ENCODE measurements at regions not wholly inside any gene's neighbourhood (a gene's known extent, or its start where the extent isn't known, plus 50 kb on each side); places are given as distances from the start of the nearest gene placed in this dataset.

GRCh38 chr2:5991305-5991968 is 299.3 kb downstream of the SOX11 start:
- no peak for DNase-seq

DNA sequence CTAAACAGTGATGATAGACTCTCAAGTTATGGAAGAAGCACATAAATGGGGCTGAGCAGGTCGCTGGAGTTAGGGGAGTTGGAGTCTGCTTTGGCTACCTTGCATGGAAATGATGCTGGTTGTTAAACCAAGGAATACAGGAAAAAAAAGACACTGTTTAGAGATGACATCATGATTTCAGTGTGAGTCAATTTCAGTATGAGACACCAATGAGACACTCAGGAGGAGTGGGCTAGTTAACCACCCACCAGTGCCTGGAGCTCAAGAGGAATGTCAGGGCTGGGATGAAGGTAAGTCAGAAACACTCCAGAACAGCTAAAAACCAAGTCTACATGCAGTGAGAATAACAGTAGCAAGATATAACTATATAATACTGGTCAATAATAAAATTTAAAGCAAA is 303.6 kb downstream of the SOX11 start:
- no peak for DNase-seq

GRCh38 chr2:6008186-6008585 is 316.0 kb downstream of the SOX11 start:
- no peak for DNase-seq

DNA sequence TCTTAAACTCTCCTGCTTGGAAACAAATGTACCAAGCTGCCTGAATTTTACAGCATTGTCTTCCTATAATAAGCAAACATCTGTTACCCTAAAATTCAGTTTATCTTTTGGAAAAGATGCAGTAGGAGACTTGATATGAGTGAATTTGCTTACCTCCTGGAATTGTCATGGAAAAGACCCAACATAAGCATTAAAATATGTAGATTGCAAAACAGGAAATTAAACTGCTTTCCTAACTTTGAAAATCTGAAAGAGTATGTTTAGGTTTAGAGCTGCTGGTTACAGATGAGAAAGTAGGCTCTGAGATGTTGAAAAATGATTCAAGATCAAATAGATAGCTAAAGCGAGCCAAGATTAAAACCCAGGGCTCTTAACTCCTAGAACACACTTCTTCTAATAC is 316.5 kb downstream of the SOX11 start:
- DNase-seq, result no peak

DNA sequence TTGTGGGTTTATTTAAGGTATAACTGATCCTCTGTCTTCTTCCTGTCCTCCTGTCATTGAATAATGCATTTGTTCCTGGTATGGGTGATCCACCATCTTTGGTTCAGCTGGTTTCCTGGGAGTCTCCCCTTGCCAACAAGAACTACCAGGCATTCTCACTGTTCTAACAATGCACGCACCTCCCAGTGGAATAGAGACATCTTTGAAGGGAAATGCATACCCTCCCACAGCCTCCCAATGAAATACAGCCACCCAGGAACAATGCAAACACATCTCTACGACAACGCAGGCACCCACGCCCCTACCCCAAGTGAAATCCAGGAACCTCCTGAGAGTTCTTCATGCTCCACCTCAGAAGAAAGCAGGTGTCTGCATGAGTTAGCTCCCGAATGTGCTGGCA is 318.0 kb downstream of the SOX11 start:
- no peak for DNase-seq

GRCh38 chr2:6011921-6012320 is 319.7 kb downstream of the SOX11 start:
- no peak for DNase-seq

- no peak for DNase-seq
Observed at GRCh38 chr2:6017736-6018286, 325.6 kb downstream of the SOX11 start.

GRCh38 chr2:6024229-6024628 is 332.0 kb downstream of the SOX11 start:
- DNase-seq, result no peak

DNA sequence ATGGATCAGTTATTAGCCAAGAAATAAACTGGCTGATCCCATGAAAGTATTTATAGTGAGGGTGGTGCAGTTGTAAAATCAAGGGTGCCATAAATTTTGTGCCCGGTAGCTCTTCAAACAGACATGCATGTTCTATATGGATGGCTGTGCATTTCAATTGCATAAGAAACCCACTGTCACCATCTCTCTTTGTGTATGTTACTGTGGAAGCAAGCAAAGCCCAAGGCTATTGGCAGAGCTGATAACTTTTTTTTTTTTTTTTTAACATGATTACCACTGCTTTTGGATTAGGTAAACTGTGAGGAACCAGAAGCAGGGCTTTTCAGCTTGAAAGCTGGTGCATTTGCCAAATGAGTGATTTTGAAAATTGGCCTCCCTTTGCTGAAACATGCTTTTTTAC is 332.6 kb downstream of the SOX11 start:
- no peak for DNase-seq

DNA sequence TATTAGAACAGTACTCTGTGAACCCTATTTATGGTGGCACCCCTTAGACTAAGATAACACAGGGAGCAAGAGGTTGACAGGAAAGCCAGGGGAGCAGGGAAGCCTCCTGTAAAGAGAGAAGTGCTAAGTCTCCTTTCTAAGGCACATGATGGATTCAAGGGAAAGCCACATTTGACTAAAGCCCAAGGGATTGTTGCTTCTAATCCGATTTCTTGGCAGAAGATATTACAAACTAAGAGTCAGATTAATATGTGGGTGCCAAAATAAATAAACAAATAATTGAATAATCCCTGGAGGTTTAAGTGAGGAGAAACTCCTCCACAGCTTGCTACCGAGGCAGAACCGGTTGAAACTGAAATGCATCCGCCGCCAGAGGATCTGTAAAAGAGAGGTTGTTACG is 333.2 kb downstream of the SOX11 start:
- DNase-seq, result no peak

- no peak for DNase-seq
Observed at GRCh38 chr2:6027066-6027465, 334.9 kb downstream of the SOX11 start.

- no peak for DNase-seq
Observed at GRCh38 chr2:6031200-6031867, 339.1 kb downstream of the SOX11 start.

GRCh38 chr2:6036211-6036610 is 344.0 kb downstream of the SOX11 start:
- DNase-seq, result no peak

GRCh38 chr2:6043238-6043637 is 351.1 kb downstream of the SOX11 start:
- no peak for DNase-seq

- no peak for DNase-seq
Observed at GRCh38 chr2:6052649-6053048, 360.5 kb downstream of the SOX11 start.

DNA sequence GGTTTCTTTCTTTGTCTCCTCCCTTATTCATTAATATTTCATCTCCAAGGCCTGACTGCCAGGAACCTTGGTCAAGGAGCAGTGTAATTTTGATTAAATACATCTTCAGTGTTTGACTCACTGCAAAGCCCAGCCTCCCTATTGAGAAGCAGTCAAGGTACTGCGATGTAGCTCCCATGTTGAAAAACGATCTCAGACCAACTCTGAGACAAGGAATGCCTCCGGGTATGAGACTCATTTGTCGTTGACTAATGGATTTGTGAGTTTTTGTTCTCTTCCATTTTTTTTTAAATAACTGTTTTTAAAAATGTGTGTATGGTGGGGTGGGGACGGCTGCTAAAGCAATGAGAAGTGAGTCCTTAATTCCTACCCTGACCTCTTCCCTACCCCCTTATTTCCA is 361.6 kb downstream of the SOX11 start:
- no peak for DNase-seq

- peak; percentile 13 for DNase-seq
Observed at GRCh38 chr2:6054161-6054671, 362.0 kb downstream of the SOX11 start.

GRCh38 chr2:6060992-6061663 is 368.9 kb downstream of the SOX11 start:
- DNase-seq, result no peak

GRCh38 chr2:6064757-6065156 is 372.6 kb downstream of the SOX11 start:
- DNase-seq, result no peak

GRCh38 chr2:6065703-6066102 is 373.5 kb downstream of the SOX11 start:
- DNase-seq, result no peak

- DNase-seq, result no peak
Observed at GRCh38 chr2:6067089-6067488, 374.9 kb downstream of the SOX11 start.

- no peak for DNase-seq
Observed at GRCh38 chr2:6067806-6068205, 375.6 kb downstream of the SOX11 start.

DNA sequence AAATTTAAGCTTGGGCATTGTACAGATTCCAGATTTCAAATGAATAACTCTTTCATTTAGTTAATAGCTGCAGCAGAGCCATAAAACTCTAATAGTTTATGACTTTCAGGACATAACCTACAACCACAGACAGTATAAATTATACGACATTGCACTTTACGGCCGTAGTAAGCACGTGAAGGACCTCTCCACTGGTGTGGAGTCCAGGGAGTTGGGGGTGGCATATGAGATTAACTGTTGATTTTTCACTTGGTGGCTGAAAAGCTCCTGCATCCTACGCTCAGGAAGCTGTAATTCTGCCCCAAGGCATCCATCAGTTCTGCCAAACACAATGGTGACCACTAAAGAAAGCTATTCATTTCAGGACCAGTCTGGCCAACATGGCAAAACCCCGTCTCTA is 376.2 kb downstream of the SOX11 start:
- DNase-seq, result peak; percentile 58

DNA sequence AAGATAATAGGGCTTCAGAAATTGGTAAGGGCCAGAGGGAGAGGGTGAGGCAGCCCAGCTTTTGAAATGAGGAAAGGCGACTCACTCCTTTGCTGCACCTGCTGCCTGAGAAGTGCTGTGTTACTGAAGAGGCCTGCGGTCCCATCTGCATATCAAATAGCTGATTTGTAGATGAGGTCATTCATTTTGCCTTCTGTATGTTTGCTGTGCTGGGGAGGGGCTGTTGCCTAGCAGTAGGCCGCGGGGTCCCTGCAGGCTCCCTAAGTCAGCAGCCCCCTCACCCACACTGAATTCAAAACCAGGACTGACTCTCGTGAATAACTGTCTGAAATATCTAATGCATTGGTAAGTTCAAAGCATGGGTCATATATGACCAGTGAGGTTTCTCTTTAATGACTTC is 377.2 kb downstream of the SOX11 start:
- peak; percentile 89 for DNase-seq

All from NCI-H2029 (cell line).